HG03108 (cell line): ENCODE measurements at regions not wholly inside any gene's neighbourhood (a gene's known extent, or its start where the extent isn't known, plus 50 kb on each side); places are given as distances from the start of the nearest gene placed in this dataset.
"Not testable (repeated sequence)": the region's sequence is repeated elsewhere in the genome, so short reads cannot be mapped to it uniquely, and the experiment has no call there.

Experiments
- ATAC-seq: cut with Tn5 transposase; IDR thresholded peaks from one replicate; pipeline ENCODE4 v1.9.1; 2021; ENCODE audit warnings: moderate library complexity; ENCODE audit not compliant: unreplicated experiment

DNA sequence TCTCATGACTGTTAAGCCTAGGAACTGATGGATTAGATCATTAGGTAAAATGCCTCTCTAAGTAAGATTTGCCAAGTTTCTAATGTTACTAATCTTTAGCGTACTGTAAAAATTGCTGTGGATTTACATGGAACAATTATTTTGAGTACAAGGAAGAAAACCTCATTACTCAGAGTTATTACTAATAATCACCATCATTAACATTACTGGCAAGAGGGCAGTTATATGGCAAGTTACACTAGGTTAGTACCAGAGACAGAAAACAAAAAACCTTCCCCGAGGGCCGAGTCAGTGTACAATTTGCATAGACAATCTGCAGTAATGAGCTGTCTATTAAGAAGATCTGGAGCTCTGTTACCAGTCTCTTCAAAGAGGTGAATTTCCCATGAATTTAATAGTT, 775.6 kb downstream of the GATA3 start:
- no peak for ATAC-seq

DNA sequence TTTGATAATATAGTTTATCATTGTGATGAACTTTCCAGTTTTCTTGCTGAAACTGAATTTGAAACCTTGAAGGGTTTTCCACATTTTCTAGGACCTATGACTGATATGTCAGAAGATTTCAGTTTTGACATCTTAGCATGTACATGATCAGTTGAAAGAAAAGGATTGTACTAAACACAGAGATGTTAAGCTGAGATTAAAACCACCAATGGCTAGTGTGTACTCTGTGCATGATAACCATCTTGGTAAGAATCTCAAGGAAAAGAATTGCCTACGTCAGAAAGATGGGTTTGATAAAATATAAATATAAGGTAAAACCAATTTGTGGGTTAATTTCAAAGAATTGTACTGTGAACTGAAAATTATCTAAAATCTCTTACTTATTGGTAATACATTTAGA, 776.4 kb downstream of the GATA3 start:
- no peak for ATAC-seq

DNA sequence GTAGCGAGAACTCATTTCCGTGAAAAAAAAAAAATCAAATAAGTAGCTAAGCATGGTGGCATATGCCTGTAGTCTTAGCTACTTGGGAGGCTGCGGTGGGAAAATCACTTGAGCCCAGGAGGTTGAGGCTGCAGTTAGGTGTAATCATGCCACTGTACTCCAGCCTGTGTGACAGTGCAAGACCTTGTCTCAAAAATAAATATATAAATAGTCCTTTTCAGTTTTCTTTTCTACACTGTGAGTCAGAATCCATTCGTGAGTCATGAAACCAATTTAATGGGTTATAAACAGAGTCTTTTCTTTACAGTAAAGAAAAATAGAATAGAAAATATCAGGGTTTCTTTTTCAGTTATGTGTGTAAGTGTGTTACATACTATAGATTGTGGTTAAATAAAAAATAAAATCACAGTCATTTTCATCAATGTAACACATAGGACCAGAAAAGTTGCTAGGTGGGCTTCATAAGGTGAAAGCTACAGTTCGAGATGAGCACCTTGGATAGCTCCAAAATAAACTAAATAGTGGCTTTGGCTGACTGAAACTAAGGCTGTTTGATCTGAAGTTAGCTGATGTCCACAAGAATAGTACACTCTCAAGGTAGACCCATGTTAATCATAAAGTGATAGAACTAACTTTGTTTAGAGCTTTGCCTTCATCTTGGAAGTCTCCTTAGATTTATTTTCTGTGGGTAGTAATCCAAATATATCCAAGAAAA, 781.1 kb downstream of the GATA3 start:
- no peak for ATAC-seq

DNA sequence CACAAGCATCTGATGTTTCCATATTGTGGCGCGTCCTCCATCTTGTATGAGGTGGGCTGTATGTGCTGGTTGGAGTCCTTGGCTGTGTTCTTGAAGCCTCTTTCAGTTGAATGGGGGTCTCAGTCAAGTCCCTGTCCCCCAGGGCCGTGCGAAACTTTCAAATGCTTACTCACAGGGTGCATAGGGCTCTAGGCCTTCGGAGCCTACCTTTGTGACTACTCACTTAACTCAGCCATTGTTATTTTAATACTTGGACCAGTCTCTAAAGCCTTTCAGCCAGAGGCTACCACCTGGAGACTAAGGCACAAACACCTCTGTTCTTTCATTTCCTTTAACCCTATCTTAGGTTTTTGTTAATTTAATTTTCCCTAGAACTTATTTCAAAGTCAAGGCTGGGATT, 785.9 kb downstream of the GATA3 start:
- no peak for ATAC-seq

DNA sequence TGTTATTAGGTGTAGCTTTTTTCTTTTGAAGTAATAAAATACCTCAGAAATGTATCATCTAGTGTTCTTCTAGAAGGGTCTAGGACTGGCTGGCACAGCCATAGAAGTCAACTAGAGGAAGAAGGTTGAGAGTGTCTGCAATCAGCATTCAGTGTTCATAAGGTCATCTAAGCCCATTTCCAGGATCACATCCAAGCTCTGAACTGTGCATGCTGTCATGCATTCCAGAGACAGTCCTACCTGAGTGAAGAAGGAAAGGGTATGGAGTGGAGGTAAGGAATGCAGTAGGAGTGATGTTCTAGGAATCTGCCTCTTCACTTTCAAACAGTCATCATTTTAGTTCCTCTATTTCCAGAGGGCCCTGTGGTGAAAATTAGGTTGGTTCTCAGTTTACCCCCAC, 789.7 kb downstream of the GATA3 start:
- no peak for ATAC-seq

DNA sequence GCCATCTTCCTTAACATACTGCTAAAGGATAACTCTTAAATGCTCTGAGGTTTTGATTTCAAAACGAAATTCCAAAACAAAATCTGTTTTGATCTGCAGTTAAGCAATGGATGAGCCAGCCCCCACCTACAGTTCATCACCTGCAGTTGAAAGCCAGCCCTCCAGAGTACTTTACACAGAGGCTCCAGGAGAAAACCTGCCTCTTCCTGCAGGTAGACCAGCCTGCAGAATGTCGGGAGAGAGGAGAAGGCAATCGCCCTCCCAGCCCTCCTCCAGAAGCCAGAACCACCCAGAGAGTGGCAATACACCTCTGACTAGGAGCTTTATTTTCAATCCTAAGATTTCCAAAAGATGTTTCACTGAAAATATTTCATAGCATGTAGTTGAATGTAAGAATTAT, 798.1 kb downstream of the GATA3 start:
- no peak for ATAC-seq

DNA sequence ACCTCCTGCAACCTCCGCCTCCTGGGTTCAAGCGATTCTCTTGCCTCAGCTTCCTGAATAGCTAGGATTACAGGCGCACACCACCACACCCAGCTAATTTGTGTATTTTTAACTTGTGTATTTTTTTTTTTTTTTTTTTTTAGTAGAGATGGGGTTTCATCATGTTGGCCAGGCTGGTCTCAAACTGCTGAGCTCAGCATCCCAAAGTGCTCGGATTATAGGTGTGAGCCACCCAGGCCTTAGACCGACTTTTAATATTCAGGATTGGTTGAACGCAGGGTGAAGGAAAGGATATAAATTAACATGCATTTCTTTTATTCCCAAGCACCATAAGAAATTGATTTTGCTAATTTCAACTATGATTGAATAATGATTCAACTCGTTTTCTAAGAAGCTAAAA, 798.6 kb downstream of the GATA3 start:
- no peak for ATAC-seq

DNA sequence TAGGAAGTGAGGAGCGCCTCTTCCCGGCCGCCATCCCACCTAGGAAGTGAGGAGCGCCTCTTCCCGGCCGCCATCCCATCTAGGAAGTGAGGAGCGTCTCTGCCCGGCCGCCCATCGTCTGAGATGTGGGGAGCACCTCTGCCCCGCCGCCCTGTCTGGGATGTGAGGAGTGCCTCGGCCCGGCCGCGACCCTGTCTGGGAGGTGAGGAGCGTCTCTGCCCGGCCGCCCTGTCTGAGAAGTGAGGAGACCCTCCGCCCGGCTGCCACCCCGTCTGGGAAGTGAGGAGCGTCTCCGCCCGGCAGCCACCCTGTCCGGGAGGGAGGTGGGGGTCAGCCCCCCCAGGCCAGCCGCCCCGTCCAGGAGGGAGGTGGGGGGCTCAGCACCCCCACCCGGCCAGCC, 814.4 kb downstream of the GATA3 start:
- ATAC-seq = not testable (repeated sequence)

DNA sequence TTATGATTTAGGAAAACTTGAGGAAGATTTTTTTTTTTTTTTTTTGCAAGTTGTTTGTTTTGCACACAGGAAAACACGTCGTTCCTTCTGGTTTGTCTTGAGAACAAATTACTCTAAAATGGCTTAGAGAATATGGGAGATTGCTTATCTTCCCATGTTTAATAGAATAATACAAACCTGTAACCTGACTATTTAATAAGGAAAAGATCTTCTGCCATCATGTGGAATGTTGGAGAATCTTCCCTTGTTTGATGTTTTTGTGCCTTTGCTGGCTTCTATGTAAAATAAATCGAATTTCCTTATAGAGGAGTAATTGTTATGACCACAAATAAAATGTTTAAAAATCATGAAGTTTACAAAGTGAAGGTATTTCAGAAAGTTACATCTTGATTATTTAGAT, 818.8 kb downstream of the GATA3 start:
- no peak for ATAC-seq

DNA sequence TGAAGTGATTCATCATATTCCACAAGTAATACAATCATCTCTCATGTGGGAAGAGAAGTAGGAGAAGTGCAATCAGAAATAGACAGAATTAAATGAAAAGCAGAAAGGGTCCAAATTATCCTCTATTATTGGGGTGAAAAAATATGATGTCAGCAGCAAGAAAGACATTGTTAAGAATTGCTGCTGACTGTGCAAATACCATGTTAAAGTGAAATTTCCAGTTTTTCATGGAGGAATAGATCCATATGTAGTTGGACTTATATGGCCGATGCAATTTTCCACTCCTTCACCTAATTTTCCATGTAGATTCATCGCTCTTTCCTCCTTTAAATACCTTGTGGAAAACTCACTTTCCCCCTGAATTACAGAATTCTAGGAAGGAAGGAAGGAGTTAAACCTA, 819.8 kb downstream of the GATA3 start:
- no peak for ATAC-seq

DNA sequence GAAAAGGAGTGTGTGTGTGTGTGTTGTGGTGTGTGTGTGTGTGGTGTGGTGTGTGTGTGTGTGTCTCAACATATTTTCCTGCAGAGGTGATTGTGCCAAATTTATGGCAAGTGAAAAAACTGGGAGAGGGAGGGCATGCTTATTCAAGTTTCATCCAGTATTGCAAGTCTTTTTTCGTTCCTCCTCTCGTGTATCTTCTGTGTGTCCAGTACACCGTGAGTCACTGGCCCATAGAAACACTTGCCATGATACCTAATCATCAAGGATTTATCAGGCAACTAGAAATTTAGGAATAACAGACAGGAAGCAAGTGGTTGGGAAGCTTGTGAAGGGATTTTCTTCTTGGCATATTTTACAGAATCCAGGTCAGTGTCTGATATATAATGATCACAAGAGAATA, 820.5 kb downstream of the GATA3 start:
- no peak for ATAC-seq

DNA sequence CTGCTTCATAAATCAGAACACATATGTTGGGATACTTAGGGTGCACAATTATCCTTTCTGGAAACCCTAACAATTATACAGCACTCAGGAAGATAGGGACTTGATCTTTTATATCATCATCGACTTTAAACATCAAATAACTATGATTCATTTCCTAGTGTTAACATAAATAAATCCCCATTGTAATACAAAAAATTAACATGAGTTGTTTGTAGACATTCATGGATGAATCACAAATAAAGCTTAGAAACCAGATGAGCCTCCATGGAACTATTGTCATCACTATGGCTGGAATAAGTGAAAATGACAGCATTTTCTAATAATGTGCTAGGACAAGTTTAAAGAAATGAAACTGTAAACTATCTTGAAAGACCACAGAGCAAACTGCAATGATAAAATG, 821.7 kb downstream of the GATA3 start:
- ATAC-seq = no peak

DNA sequence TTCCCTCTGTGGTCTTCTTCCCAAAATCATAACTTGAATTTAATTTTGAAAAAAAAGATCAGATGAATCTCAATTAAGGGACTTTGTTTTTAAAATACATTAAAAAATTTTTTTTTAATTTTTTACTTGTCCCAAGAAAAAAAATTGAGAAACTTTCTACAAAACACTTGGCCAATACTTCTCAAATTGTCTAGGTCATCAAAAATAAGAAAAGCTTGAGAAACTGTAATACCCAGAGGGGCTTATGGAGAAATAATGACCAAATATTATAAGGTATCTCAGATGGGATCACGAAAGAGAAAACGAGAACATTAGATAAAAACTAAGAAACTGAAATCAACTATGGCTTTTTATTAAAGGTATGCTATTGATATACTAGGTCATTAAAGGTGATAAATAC, 835.0 kb downstream of the GATA3 start:
- ATAC-seq = no peak

DNA sequence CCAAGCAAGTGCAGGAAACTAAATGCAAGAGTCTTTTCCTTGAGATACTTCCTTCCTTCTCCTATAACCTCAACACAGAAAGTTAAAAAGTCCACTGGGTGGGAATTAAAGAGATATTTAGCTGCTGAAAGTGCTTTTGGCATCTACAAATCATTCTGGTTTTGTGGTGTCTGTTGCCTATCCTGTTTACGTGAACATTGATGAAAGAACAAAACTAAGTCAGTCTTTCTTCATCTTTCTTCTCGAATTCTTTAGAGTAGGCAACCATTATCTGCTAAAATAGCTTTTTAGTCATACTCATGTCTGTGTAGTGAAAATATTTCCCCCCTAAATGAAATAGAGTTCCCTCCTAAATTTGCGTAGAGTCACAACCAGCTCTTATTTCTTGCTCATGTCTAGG, 838.6 kb downstream of the GATA3 start:
- no peak for ATAC-seq

DNA sequence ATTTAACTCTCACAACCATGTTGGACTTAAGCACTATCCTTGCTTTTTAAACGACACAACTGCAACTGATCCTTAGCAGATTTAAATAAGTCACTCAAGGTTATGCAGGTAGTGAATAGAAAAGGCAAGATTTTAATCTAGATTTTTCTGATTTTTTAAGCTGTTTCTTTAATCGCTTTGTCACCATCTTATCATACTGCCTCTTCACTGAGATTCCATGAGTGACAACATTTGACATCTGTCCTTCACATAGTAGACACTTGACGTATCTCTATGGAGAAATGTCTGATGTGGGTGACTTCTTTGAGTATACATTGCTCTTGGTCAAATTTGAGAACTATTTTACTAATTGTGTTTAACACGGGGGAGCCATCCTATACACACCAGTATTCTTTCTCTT, 839.7 kb downstream of the GATA3 start:
- ATAC-seq = no peak

DNA sequence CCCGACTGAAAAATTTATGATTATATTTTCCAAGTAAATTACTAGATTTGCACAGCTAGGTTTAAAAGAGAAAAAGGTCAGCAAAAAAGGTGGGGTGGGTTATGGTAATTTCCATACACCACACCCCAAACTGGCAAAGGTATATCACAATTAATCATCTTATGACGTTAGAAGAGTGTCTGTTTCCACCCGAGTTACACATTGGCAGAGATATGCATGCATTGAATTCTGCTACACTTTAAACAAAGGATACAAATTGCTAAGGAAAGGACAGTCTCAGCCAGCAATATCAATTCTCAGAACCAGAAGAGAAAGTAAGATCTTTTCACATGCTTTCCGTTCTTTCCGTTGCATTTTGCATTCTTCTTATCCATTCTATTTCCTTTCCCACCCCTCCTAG, 843.3 kb downstream of the GATA3 start:
- no peak for ATAC-seq

DNA sequence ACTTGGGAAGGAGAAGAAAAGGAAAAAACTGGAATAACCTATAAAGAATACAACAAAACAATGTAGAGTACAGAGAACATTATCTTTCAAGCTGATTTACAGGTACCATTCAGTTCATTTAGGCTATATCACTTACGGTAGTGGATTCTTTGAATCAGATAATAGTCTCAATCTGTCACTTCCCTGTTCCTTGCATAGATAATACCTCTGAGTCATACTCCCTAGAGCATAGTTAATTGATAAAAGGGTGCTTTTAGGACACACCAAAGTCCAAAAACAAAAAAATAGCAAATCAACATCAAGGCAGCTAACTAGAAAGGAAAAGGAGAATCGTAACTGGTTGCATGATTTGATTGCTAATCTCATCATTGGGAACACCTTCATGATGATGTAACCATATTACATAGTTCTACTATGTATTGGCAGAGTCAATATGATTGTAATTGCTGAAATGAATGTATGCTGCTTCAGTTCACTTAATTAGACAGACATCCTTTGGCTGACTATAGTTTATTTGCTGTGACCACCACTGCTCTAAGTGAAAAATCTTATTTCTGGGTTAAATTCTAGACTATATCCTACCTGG, 844.4 kb downstream of the GATA3 start:
- ATAC-seq = no peak

DNA sequence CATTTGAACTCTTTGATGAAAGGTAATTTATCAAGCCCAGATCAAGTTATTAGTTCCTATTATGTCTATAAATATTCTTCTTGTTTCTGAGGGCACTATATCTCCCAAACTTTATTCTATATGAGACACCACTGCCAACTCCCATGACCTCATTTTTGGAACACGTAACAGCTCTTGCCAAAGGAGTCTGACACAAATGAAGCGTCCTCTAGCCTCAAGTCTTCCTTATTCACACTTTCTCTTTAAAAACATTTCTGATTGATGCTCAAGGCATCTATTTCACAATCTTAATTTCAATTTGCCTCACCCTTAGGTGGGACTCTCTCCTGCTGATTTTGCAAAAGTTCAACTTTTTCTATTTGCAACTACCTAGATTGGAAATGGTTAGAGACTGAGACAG, 848.4 kb downstream of the GATA3 start:
- no peak for ATAC-seq

DNA sequence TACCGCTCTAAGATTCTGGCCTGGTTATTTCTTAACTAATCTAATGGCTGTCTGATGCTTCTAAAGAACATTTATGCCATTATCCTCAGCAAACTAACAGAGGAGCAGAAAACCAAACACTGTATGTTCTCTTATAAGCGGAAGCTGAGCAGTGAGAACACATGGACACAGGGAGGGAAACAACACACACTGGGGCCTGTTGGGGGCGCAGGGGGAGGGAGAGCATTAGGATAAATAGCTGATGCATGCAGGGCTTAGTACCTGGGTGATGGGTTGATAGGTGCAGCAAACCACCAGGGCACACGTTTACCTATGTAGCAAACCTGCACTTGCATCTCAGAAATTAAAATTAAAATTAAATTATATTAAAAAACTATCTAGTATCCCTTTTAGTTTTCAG, 853.5 kb downstream of the GATA3 start:
- ATAC-seq = no peak

DNA sequence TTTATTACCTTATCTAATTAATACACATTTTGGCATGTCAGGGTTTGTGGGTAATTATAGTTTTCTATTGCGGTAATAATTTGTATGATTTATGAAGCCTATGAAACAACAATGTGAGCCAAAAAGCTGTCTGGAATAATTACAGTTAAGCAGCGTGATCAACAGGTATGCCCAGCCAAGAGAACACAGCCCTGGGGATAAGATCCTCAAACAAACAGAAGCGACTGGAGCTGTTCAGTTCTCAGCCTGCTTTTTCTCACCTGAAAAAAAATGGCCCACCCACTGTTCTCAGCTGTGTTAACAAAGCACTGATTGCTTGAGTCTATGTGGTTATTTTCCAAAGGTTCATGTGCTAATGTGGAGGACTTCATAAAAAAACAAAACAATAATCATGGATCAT, 855.8 kb downstream of the GATA3 start:
- no peak for ATAC-seq

DNA sequence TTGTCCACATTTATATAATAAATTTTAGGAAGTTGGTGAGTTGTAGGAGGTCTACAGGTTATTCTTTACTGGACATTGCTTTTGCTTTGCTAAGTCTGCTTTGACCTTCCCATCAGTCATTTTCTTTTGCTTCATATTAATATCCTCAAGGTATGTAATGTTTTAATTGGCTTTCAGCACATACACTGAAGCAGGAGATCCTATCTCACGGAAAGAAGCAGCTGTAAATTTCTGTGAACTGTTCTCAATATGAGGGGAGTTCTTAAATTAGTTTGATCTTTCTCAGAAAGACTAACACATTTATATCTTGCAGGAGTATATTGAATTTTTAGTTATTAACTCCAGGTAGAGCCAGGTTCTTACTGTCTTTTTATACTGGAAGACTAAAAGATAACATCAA, 856.5 kb downstream of the GATA3 start:
- no peak for ATAC-seq

DNA sequence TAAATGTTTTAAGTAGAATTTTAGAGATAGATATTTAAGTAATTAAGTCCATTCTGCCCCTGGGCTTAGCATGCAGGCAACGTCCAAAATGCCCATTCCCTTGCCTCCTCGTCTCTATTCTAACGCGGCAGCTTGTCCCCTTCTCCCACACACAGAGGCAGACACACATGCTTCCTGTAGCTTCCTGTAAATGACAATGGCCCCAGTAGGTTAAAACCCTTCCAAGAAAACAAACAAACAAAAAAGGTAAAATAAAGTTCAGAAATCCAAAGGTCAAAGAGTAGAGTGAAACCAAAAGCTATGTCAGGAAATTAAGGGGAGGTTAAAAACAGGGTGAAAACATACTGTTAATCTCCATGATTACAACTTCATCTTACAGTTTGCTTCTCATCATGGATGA, 857.6 kb downstream of the GATA3 start:
- no peak for ATAC-seq

DNA sequence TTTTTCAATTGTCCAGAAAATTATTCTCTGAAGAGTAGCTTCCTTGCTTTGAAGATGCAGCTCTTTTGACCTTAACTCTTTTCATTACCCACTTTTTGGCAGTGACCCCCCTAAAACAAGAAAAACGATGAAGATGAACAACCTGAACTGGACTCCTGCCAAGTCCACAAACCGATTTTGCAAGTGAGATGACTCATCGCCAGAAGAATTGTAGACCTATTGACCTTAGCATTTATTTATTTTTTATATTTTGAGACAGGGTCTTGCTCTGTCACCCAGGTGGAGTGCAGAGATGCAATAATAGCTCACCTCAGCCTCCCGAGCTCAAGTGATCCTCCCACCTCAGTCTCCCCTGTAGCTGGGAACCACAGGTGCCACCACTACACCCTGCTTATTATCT, 859.2 kb downstream of the GATA3 start:
- ATAC-seq = no peak
